ENCODE measurements at regions not wholly inside any gene's neighbourhood (a gene's known extent, or its start where the extent isn't known, plus 50 kb on each side); places are given as distances from the start of the nearest gene placed in this dataset.

GRCh38 chr7:121810831-121811672, 61.9 kb upstream of the PTPRZ1 start:
- H3K4me3 Mint-ChIP-seq, result no peak overlapping the region
- ChIA-PET POLR2A (no interaction called here), CTCF (no interaction called here)
- H3K9me3 Mint-ChIP-seq, result peaks cover 16% of the 10 kb centered on the region
- intact Hi-C loops (cut with micrococcal nuclease), result no loop called here
- ATAC-seq, result no peak
- H3K4me1 Mint-ChIP-seq (ENCODE audit: low read depth), result no peaks in the 10 kb centered on the region
- no peaks in the 10 kb centered on the region for H3K27me3 Mint-ChIP-seq
- no peaks in the 10 kb centered on the region for H3K36me3 Mint-ChIP-seq (ENCODE audit: low read depth)
- H3K27ac Mint-ChIP-seq, result no peak overlapping the region
- DNase-seq, result no peak
- no peak for TF ChIP-seq CTCF (IDR thresholded peaks at IDR 0.05)

- no peaks in the 10 kb centered on the region for H3K27me3 Mint-ChIP-seq
- no peak overlapping the region for H3K4me3 Mint-ChIP-seq
- no peak for TF ChIP-seq CTCF (IDR thresholded peaks at IDR 0.05)
- DNase-seq (no peak), ATAC-seq (no peak)
- ChIA-PET POLR2A (no interaction called here), CTCF (no interaction called here)
- no peaks in the 10 kb centered on the region for H3K36me3 Mint-ChIP-seq (ENCODE audit: low read depth)
- peaks cover 16% of the 10 kb centered on the region for H3K9me3 Mint-ChIP-seq
- intact Hi-C loops (cut with micrococcal nuclease), result no loop called here
- no peaks in the 10 kb centered on the region for H3K4me1 Mint-ChIP-seq (ENCODE audit: low read depth)
- H3K27ac Mint-ChIP-seq, result no peak overlapping the region
Measured at GRCh38 chr7:121807078-121807477, 65.9 kb upstream of the PTPRZ1 start.

GRCh38 chr7:121803039-121803438, 69.9 kb upstream of the PTPRZ1 start:
- H3K36me3 Mint-ChIP-seq (ENCODE audit: low read depth), result no peaks in the 10 kb centered on the region
- ChIA-PET CTCF (no interaction called here), POLR2A (no interaction called here)
- H3K27ac Mint-ChIP-seq, result no peak overlapping the region
- no peak for ATAC-seq
- no peak for DNase-seq
- peaks cover 11% of the 10 kb centered on the region for H3K9me3 Mint-ChIP-seq
- no peaks in the 10 kb centered on the region for H3K27me3 Mint-ChIP-seq
- H3K4me1 Mint-ChIP-seq (ENCODE audit: low read depth), result no peaks in the 10 kb centered on the region
- intact Hi-C loops (cut with micrococcal nuclease), result no loop called here
- TF ChIP-seq CTCF (IDR thresholded peaks at IDR 0.05), result no peak
- H3K4me3 Mint-ChIP-seq, result no peak overlapping the region

GRCh38 chr7:121800916-121801675, 71.9 kb upstream of the PTPRZ1 start:
- ChIA-PET CTCF (no interaction called here), POLR2A (no interaction called here)
- Mint-ChIP-seq H3K4me1 (ENCODE audit: low read depth) (no peaks in the 10 kb centered on the region), H3K27me3 (no peaks in the 10 kb centered on the region), H3K9me3 (no peaks in the 10 kb centered on the region), H3K4me3 (no peak overlapping the region), H3K27ac (no peak overlapping the region), H3K36me3 (ENCODE audit: low read depth) (no peaks in the 10 kb centered on the region)
- intact Hi-C loops (cut with micrococcal nuclease), result no loop called here
- no peak for TF ChIP-seq CTCF (IDR thresholded peaks at IDR 0.05)
- ATAC-seq, result no peak
- no peak for DNase-seq

GRCh38 chr7:121798896-121799295, 74.1 kb upstream of the PTPRZ1 start:
- POLR2A ChIA-PET, result no interaction called here
- CTCF ChIA-PET, result interaction anchor here (1.4 kb wide), 1 partner anchor 195 kb away, joined by 3 read pairs; no protein-coding TSS in a partner anchor
- ATAC-seq (no peak), DNase-seq (no peak)
- Mint-ChIP-seq H3K4me1 (ENCODE audit: low read depth) (no peaks in the 10 kb centered on the region), H3K27ac (no peak overlapping the region), H3K4me3 (no peak overlapping the region), H3K9me3 (no peaks in the 10 kb centered on the region), H3K36me3 (ENCODE audit: low read depth) (no peaks in the 10 kb centered on the region), H3K27me3 (no peaks in the 10 kb centered on the region)
- intact Hi-C loops (cut with micrococcal nuclease), result no loop called here
- TF ChIP-seq CTCF (IDR thresholded peaks at IDR 0.05), result no peak
